Karpas-422 (cell line): ENCODE measurements at regions not wholly inside any gene's neighbourhood (a gene's known extent, or its start where the extent isn't known, plus 50 kb on each side); places are given as distances from the start of the nearest gene placed in this dataset.

Experiments used
- DNase-seq: peaks from one replicate; pipeline ENCODE4 v3.0.0-alpha.2; 2015
- H2AFZ ChIP-seq: fragments of 200-600 bp; sonication (generic); 2 replicates; pipeline ENCODE4 v1.6.1; 2014; ENCODE audit warnings: antibody characterized with exemption, low read length, mixed read lengths
- H3K27ac ChIP-seq: fragments of 200-600 bp; sonication (generic); 2 replicates; pipeline ENCODE4 v1.5.1; 2014; ENCODE audit warnings: mild to moderate bottlenecking, low read length, moderate library complexity
- H3K27me3 ChIP-seq: fragments of 200-600 bp; sonication (generic); 2 replicates; pipeline ENCODE4 v1.6.1; 2014; ENCODE audit warnings: low read length, mixed read lengths
- H3K36me3 ChIP-seq: fragments of 200-600 bp; sonication (generic); 2 replicates; pipeline ENCODE4 v1.6.1; 2014; ENCODE audit warnings: low read length, mixed read lengths; ENCODE audit not compliant: insufficient read depth
- H3K4me1 ChIP-seq: fragments of 200-600 bp; sonication (generic); 2 replicates; pipeline ENCODE4 v1.6.1; 2014; ENCODE audit warnings: mild to moderate bottlenecking, low read length, mixed read lengths
- H3K4me2 ChIP-seq: fragments of 200-600 bp; sonication (generic); 2 replicates; pipeline ENCODE4 v1.6.1; 2014; ENCODE audit warnings: low read length, low read depth, mild to moderate bottlenecking; ENCODE audit not compliant: poor library complexity, severe bottlenecking
- H3K4me3 ChIP-seq: fragments of 200-600 bp; sonication (generic); 2 replicates; pipeline ENCODE4 v1.5.1; 2014; ENCODE audit warnings: mild to moderate bottlenecking, antibody characterized with exemption, low read length, mixed read lengths
- H3K79me2 ChIP-seq: fragments of 200-600 bp; sonication (generic); 2 replicates; pipeline ENCODE4 v1.6.1; 2014; ENCODE audit warnings: mild to moderate bottlenecking, low read length, mixed read lengths
- H3K9ac ChIP-seq: fragments of 200-600 bp; sonication (generic); 2 replicates; pipeline ENCODE4 v1.6.0; 2014; ENCODE audit warnings: low read length
- H3K9me2 ChIP-seq: fragments of 200-600 bp; sonication (generic), shearing (Covaris generic); replicated peaks from 2 replicates; pipeline ENCODE4 v1.6.0; 2014; ENCODE audit warnings: mild to moderate bottlenecking, low read length, moderate library complexity; ENCODE audit not compliant: insufficient read depth
- H3K9me3 ChIP-seq: fragments of 300-700, 200-600 bp; sonication (generic); 2 replicates; pipeline ENCODE4 v1.6.1; 2014; ENCODE audit warnings: low read length, mixed read lengths
- H4K20me1 ChIP-seq: fragments of 200-600 bp; sonication (generic); 2 replicates; pipeline ENCODE4 v1.6.1; 2014; ENCODE audit warnings: mild to moderate bottlenecking, antibody characterized with exemption, low read length, low read depth; ENCODE audit not compliant: insufficient read depth

- H3K4me1 ChIP-seq: no peaks in the 10 kb centered on the region
Observed at GRCh38 chr9:12091865-12092527, 601.2 kb upstream of the TYRP1 start.

GRCh38 chr9:12094046-12094445, 599.1 kb upstream of the TYRP1 start:
- Histone ChIP-seq H3K4me1 (no peaks in the 10 kb centered on the region), H3K4me3 (no peak overlapping the region), H3K36me3 (no peaks in the 10 kb centered on the region), H2AFZ (no peak overlapping the region), H3K27me3 (no peaks in the 10 kb centered on the region), H3K9me3 (peaks cover 38% of the 10 kb centered on the region), H3K27ac (no peak overlapping the region), H3K9ac (no peak overlapping the region), H4K20me1 (no peaks in the 10 kb centered on the region), H3K4me2 (no peak overlapping the region), H3K79me2 (no peaks in the 10 kb centered on the region), H3K9me2 (no peaks in the 10 kb centered on the region)
- DNase-seq: no peak

More at GRCh38 chr9:12091865-12092527, 601.2 kb upstream of the TYRP1 start:
- no peak overlapping the region for H3K9ac ChIP-seq
- no peak overlapping the region; the same call in 1 of the 2 replicates for H2AFZ ChIP-seq
- H3K9me3 ChIP-seq: peaks cover 42% of the 10 kb centered on the region
- no peaks in the 10 kb centered on the region for H4K20me1 ChIP-seq
- no peaks in the 10 kb centered on the region for H3K9me2 ChIP-seq
- no peak overlapping the region for H3K27ac ChIP-seq
- no peak for DNase-seq
- no peak overlapping the region for H3K4me2 ChIP-seq
- H3K36me3 ChIP-seq: no peaks in the 10 kb centered on the region
- no peaks in the 10 kb centered on the region for H3K79me2 ChIP-seq
- H3K27me3 ChIP-seq: no peaks in the 10 kb centered on the region
- H3K4me3 ChIP-seq: no peak overlapping the region

DNA sequence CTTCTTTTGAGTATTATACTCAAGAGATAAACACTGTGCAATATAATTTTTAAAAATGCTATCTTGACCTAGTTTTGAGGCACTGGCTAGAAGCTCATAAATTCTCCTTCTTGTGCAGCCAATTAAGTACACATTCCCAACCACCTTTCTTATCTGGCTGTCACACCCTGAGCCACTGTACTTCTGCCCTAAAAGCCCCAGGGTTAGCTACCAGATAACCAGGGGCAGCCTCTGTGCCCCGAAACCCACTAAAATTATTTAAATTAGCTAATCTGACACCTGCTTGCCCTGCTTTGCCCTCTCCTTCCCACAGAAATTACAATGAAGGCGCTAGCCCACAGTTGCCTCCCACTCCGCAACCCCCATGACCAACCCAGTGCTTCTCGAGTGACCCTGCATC, 597.3 kb upstream of the TYRP1 start:
- Histone ChIP-seq H3K27ac (no peak overlapping the region), H3K4me3 (no peak overlapping the region), H3K9ac (no peak overlapping the region), H4K20me1 (no peaks in the 10 kb centered on the region), H3K36me3 (no peaks in the 10 kb centered on the region), H3K4me2 (no peak overlapping the region), H2AFZ (no peak overlapping the region), H3K4me1 (no peaks in the 10 kb centered on the region), H3K27me3 (no peaks in the 10 kb centered on the region), H3K9me3 (peaks cover 45% of the 10 kb centered on the region), H3K9me2 (no peaks in the 10 kb centered on the region), H3K79me2 (no peaks in the 10 kb centered on the region)
- DNase-seq: no peak

- Histone ChIP-seq H3K9ac (no peak overlapping the region), H3K27ac (no peak overlapping the region), H3K4me2 (no peak overlapping the region), H3K4me3 (no peak overlapping the region), H3K4me1 (no peaks in the 10 kb centered on the region), H4K20me1 (no peaks in the 10 kb centered on the region), H2AFZ (no peak overlapping the region), H3K9me2 (no peaks in the 10 kb centered on the region), H3K36me3 (no peaks in the 10 kb centered on the region), H3K9me3 (peaks cover 38% of the 10 kb centered on the region), H3K27me3 (no peaks in the 10 kb centered on the region), H3K79me2 (no peaks in the 10 kb centered on the region)
- DNase-seq: no peak
Observed at GRCh38 chr9:12133416-12133815, 559.8 kb upstream of the TYRP1 start.

DNA sequence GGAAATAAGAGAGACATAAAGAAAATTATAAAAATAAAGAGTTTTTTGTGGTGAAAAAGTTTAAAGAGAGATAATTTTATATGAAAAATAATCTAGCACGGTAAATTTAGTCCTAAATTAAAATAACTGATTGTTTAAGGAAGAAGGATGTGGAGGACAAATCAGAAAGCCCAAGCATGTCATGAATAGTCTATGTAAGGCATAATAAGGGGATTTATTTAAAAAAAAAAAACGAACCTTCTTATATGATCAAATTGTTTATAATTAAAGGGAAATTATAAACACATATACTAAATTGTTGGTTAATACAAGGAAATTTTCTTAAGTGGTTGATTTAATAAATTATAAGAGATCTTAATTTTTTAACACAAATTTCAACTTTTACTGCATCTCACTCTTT, 551.8 kb upstream of the TYRP1 start:
- Histone ChIP-seq H3K36me3 (no peaks in the 10 kb centered on the region), H3K27ac (no peak overlapping the region), H3K4me1 (no peaks in the 10 kb centered on the region), H3K9me3 (peaks cover 43% of the 10 kb centered on the region), H3K27me3 (no peaks in the 10 kb centered on the region), H3K79me2 (no peaks in the 10 kb centered on the region), H4K20me1 (no peaks in the 10 kb centered on the region), H3K4me3 (no peak overlapping the region), H3K4me2 (no peak overlapping the region), H2AFZ (no peak overlapping the region), H3K9me2 (no peaks in the 10 kb centered on the region), H3K9ac (no peak overlapping the region)
- DNase-seq: no peak

- Histone ChIP-seq H3K27ac (no peak overlapping the region), H4K20me1 (no peaks in the 10 kb centered on the region), H3K9me3 (peaks cover 26% of the 10 kb centered on the region), H3K9me2 (no peaks in the 10 kb centered on the region), H3K79me2 (no peaks in the 10 kb centered on the region), H3K4me2 (no peak overlapping the region), H3K36me3 (no peaks in the 10 kb centered on the region), H3K9ac (no peak overlapping the region), H3K4me3 (no peak overlapping the region), H3K4me1 (no peaks in the 10 kb centered on the region), H3K27me3 (no peaks in the 10 kb centered on the region), H2AFZ (no peak overlapping the region)
- DNase-seq: no peak
Observed at GRCh38 chr9:12155401-12156134, 537.6 kb upstream of the TYRP1 start.

- no peaks in the 10 kb centered on the region for H3K36me3 ChIP-seq
- H3K4me1 ChIP-seq: no peaks in the 10 kb centered on the region; the same call in 1 of the 2 replicates
- DNase-seq: no peak
- H3K9me3 ChIP-seq: peaks cover 19% of the 10 kb centered on the region; the same call in 1 of the 2 replicates
- no peak overlapping the region for H3K27ac ChIP-seq
- H3K4me3 ChIP-seq: no peak overlapping the region
- H3K27me3 ChIP-seq: no peaks in the 10 kb centered on the region
- no peak overlapping the region for H3K9ac ChIP-seq
- H2AFZ ChIP-seq: no peak overlapping the region
- no peaks in the 10 kb centered on the region for H3K79me2 ChIP-seq
- no peak overlapping the region for H3K4me2 ChIP-seq
- no peaks in the 10 kb centered on the region for H3K9me2 ChIP-seq
- H4K20me1 ChIP-seq: no peaks in the 10 kb centered on the region
Observed at GRCh38 chr9:12162181-12162815, 530.9 kb upstream of the TYRP1 start.

DNA sequence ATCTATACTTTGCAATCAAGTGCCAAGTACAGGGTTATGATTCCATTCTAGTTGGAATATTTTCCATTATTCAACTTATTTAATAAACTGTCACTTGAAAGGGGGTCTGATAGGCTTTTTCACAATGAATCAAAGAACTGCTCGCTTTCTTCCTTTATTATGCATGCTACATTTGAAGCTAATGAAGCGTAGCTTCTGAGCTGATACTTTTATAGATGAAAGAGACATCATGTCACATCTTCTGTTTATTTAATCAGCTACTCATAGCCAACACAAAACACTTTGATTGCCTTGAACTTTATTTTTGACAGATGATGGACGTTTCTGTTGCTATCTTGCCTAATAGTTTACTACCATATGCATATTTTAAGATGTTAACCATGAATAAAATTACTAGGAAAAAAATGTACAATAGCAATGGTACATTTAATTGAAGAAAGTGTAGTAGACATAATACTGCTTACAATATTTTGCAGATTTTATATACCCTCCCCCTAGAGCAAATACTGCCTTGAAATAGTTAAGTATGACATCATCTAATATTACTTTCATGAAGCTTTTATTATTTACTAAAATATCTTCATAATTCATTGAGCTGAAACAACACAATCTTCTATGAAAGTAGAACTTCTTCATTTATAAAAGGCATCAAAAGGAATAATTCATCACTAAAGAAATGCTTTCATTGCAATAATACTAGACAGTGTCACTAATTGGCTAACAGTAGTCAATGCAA, 529.3 kb upstream of the TYRP1 start:
- Histone ChIP-seq H3K27me3 (no peaks in the 10 kb centered on the region), H3K9ac (no peak overlapping the region), H3K27ac (no peak overlapping the region), H3K4me1 (no peaks in the 10 kb centered on the region; the same call in 1 of the 2 replicates), H3K9me2 (no peaks in the 10 kb centered on the region), H2AFZ (no peak overlapping the region), H3K9me3 (peaks cover 17% of the 10 kb centered on the region; the same call in 1 of the 2 replicates), H4K20me1 (no peaks in the 10 kb centered on the region), H3K79me2 (no peaks in the 10 kb centered on the region), H3K36me3 (no peaks in the 10 kb centered on the region), H3K4me3 (no peak overlapping the region), H3K4me2 (no peak overlapping the region)
- DNase-seq: no peak
